ENCODE measurements at regions not wholly inside any gene's neighbourhood (a gene's known extent, or its start where the extent isn't known, plus 50 kb on each side); places are given as distances from the start of the nearest gene placed in this dataset.

GRCh38 chr13:76769271-76769791 is 116.9 kb downstream of the KCTD12 start:
- DNase-seq (ENCODE audit: low spot score): no peak
- in situ Hi-C loops (cut with MboI; ENCODE audit: low sequenced_read_pairs, unreplicated experiment): no loop called here
- no peak for TF ChIP-seq CTCF (IDR thresholded peaks at IDR 0.05; ENCODE audit: borderline replicate concordance, control extremely low read depth, extremely low read depth, insufficient read depth, missing control alignments)

- in situ Hi-C loops (cut with MboI; ENCODE audit: low sequenced_read_pairs, unreplicated experiment): no loop called here
- no peak for DNase-seq (ENCODE audit: low spot score)
- TF ChIP-seq CTCF (IDR thresholded peaks at IDR 0.05; ENCODE audit: borderline replicate concordance, control extremely low read depth, extremely low read depth, insufficient read depth, missing control alignments): no peak
Observed at GRCh38 chr13:76768384-76768783, 117.8 kb downstream of the KCTD12 start.

- in situ Hi-C loops (cut with MboI; ENCODE audit: low sequenced_read_pairs, unreplicated experiment): no loop called here
- no peak for DNase-seq (ENCODE audit: low spot score)
- no peak for TF ChIP-seq CTCF (IDR thresholded peaks at IDR 0.05; ENCODE audit: borderline replicate concordance, control extremely low read depth, extremely low read depth, insufficient read depth, missing control alignments)
Observed at GRCh38 chr13:76764916-76765315, 121.3 kb downstream of the KCTD12 start.

- in situ Hi-C loops (cut with MboI; ENCODE audit: low sequenced_read_pairs, unreplicated experiment): no loop called here
- DNase-seq (ENCODE audit: low spot score): no peak
- TF ChIP-seq CTCF (IDR thresholded peaks at IDR 0.05; ENCODE audit: borderline replicate concordance, control extremely low read depth, extremely low read depth, insufficient read depth, missing control alignments): no peak
Observed at GRCh38 chr13:76764429-76764828, 121.8 kb downstream of the KCTD12 start.

- TF ChIP-seq CTCF (IDR thresholded peaks at IDR 0.05; ENCODE audit: borderline replicate concordance, control extremely low read depth, extremely low read depth, insufficient read depth, missing control alignments): no peak
- in situ Hi-C loops (cut with MboI; ENCODE audit: low sequenced_read_pairs, unreplicated experiment): no loop called here
- no peak for DNase-seq (ENCODE audit: low spot score)
Observed at GRCh38 chr13:76762721-76763120, 123.5 kb downstream of the KCTD12 start.

GRCh38 chr13:76759877-76760276 is 126.3 kb downstream of the KCTD12 start:
- in situ Hi-C loops (cut with MboI; ENCODE audit: low sequenced_read_pairs, unreplicated experiment): no loop called here
- TF ChIP-seq CTCF (IDR thresholded peaks at IDR 0.05; ENCODE audit: borderline replicate concordance, control extremely low read depth, extremely low read depth, insufficient read depth, missing control alignments): no peak
- DNase-seq (ENCODE audit: low spot score): no peak

- no peak for TF ChIP-seq CTCF (IDR thresholded peaks at IDR 0.05; ENCODE audit: borderline replicate concordance, control extremely low read depth, extremely low read depth, insufficient read depth, missing control alignments)
- no peak for DNase-seq (ENCODE audit: low spot score)
- in situ Hi-C loops (cut with MboI; ENCODE audit: low sequenced_read_pairs, unreplicated experiment): no loop called here
Observed at GRCh38 chr13:76758738-76759137, 127.5 kb downstream of the KCTD12 start.

Measured in GM13976 (cell line).